ENCODE measurements at regions not wholly inside any gene's neighbourhood (a gene's known extent, or its start where the extent isn't known, plus 50 kb on each side); places are given as distances from the start of the nearest gene placed in this dataset.
A peak's percentile ranks its signal among the peaks of the same experiment; 100 is the strongest.

DNA sequence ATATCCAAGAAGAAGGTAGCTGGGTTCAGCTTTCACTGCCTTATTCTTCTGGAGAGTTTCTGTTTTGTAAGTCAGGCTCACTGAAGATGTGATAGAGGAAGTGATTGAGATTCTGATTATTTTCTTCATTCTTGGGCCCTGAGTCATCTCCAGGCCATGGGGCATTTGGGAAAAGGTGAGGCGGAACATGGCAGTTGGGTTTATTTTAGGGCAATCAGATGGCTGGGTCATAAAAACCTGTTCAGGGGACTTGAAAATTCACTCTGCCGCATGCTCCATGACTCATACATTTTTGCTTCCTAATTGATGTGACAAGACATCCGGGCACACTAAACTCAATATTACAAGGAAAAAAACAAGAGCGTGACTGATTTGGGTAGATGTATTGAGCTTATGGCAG lies 265.7 kb upstream of the KLF4 start:
- WGBS (ENCODE audit: insufficient coverage) = 83% methylated on average over 2 of the region's 4 CpGs
- DNase-seq (ENCODE audit: low read depth in 4 of 6, low spot score in 6 of 6) = no peak
- Histone ChIP-seq H3K36me3 (ENCODE audit: control insufficient read depth, insufficient read depth, low read length) (no peaks in the 10 kb centered on the region), H3K27me3 (ENCODE audit: control insufficient read depth, insufficient read depth, low read length) (no peaks in the 10 kb centered on the region), H3K27ac (ENCODE audit: low read depth, low read length) (no peak overlapping the region), H3K4me3 (ENCODE audit: low read depth, low read length) (no peak overlapping the region), H3K4me1 (ENCODE audit: control insufficient read depth, insufficient read depth, low read length) (peaks cover 5% of the 10 kb centered on the region), H3K9me3 (ENCODE audit: control insufficient read depth, insufficient read depth, low read length) (no peaks in the 10 kb centered on the region)

DNA sequence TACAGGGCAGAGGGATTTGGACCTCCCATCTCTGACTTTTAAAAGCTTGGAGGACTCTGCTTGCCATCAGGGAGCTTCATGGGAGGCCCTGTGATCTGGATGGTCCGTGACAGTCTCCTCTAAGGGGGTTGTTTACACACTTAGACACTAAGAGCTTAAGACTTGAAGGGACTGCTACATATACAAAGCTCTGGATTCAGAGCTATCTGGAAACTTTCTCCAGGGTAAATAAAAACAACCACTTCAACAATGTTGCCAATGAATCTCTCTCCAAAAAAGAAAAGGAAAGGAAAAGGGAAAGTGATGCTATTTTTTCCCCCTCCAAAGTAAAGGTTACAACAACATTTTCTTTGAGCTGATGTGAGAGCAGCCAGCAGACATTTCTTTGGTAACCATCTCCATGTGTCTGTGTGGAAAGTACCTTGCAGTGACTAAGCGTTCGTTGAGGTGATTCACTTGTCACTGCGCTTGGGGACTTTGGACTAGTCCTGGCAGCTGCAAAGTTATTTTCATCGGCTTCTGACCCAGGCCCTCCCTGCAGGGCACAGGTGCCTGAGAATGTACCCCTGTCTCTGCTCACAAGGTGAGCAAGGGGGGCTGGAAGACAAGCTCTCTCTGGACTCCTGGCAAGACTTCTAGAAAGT lies 262.1 kb upstream of the KLF4 start:
- peaks cover 11% of the 10 kb centered on the region for H3K4me1 ChIP-seq (ENCODE audit: control insufficient read depth, insufficient read depth, low read length)
- H3K9me3 ChIP-seq (ENCODE audit: control insufficient read depth, insufficient read depth, low read length) = no peaks in the 10 kb centered on the region
- H3K4me3 ChIP-seq (ENCODE audit: low read depth, low read length) = no peak overlapping the region
- no peaks in the 10 kb centered on the region for H3K27me3 ChIP-seq (ENCODE audit: control insufficient read depth, insufficient read depth, low read length)
- 74% methylated on average over 4 of the region's 5 CpGs for WGBS (ENCODE audit: insufficient coverage)
- peak overlapping the region; percentile 61 for H3K27ac ChIP-seq (ENCODE audit: low read depth, low read length)
- no peaks in the 10 kb centered on the region for H3K36me3 ChIP-seq (ENCODE audit: control insufficient read depth, insufficient read depth, low read length)
- DNase-seq (ENCODE audit: low read depth in 4 of 6, low spot score in 6 of 6) = peak in 1 of 6 donors; percentile 53

DNA sequence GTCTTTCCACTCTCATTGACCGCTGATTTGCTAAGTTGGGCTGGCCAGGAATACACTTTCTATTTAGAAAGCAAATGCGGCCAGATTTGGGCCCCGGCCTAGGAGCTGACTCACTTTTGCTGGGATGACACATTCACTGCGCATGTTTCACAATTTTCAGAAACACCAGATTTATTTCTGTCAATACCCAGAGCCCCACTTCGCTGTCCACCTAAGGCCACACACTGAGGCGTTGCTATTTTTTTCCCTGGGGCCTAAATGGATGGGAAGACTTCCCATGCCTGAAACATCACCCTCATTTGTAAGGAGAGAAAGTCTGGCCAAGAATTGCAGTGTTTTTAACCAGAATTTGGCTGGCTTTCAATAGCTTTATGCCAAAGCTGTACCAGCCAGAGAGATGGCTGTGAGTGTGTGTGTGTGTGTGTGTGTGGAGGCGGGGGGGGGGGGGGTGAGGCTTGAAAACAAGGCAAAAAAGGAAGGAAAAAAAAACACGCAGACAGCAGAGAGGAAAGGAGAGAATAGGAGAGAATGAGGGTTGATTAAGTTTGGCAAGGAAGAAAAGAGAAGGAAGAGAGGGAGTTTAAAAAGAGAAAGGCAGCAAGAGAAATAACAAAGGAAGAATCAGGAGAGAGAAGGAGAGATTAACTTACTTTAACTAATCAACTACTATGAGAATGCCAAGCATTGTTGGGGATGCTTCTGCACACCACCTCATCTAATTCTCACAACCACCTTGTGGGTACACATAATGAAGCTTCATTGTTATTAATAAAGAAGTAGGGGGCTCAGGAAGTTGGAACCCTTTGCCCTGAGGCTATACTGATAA lies 261.4 kb upstream of the KLF4 start:
- H3K9me3 ChIP-seq (ENCODE audit: control insufficient read depth, insufficient read depth, low read length) = no peaks in the 10 kb centered on the region
- no peaks in the 10 kb centered on the region for H3K27me3 ChIP-seq (ENCODE audit: control insufficient read depth, insufficient read depth, low read length)
- WGBS (ENCODE audit: insufficient coverage) = 30% methylated on average over 4 of the region's 8 CpGs
- H3K27ac ChIP-seq (ENCODE audit: low read depth, low read length) = peak overlapping the region; percentile 67
- no peaks in the 10 kb centered on the region for H3K36me3 ChIP-seq (ENCODE audit: control insufficient read depth, insufficient read depth, low read length)
- peak in 5 of 6 donors; percentile 62 to 97 (median 76) for DNase-seq (ENCODE audit: low read depth in 4 of 6, low spot score in 6 of 6)
- no peak overlapping the region for H3K4me3 ChIP-seq (ENCODE audit: low read depth, low read length)
- H3K4me1 ChIP-seq (ENCODE audit: control insufficient read depth, insufficient read depth, low read length) = peaks cover 11% of the 10 kb centered on the region

DNA sequence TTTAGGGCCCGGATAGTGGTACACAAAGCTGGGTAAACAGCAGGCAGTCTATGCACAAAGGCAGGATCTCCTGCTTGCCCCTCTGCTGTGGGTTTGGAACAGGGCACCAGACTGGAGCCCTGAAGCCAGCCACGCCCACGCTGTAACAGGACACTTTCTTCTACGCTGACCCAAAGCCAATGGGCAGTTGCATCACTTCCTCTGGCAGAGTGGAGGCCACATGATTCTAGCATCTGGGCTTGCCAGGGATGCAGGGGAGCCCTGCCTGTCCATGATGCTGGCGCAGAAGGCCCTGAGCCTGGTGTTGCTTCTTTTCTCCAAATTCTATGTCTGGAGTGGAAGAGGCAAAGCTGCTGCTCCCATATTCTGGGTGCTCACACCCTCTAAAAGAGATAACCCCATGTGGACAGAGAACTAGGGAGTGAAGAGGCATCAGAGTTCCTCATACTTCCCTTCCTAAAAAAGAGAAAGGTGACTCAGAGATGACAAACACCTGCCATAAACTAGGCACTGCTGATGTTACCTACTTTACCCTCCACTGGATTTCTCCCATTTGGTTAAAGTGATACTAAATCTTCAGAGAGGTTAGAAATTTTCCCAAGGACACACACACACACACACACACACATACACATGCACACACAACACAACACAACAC lies 260.3 kb upstream of the KLF4 start:
- Histone ChIP-seq H3K27me3 (ENCODE audit: control insufficient read depth, insufficient read depth, low read length) (no peaks in the 10 kb centered on the region), H3K27ac (ENCODE audit: low read depth, low read length) (peak overlapping the region; percentile 67), H3K36me3 (ENCODE audit: control insufficient read depth, insufficient read depth, low read length) (no peaks in the 10 kb centered on the region), H3K4me3 (ENCODE audit: low read depth, low read length) (no peak overlapping the region), H3K9me3 (ENCODE audit: control insufficient read depth, insufficient read depth, low read length) (no peaks in the 10 kb centered on the region), H3K4me1 (ENCODE audit: control insufficient read depth, insufficient read depth, low read length) (peaks cover 11% of the 10 kb centered on the region)
- peak in 1 of 6 donors; percentile 65 for DNase-seq (ENCODE audit: low read depth in 4 of 6, low spot score in 6 of 6)
- 66% methylated on average over 4 of the region's 5 CpGs for WGBS (ENCODE audit: insufficient coverage)

DNA sequence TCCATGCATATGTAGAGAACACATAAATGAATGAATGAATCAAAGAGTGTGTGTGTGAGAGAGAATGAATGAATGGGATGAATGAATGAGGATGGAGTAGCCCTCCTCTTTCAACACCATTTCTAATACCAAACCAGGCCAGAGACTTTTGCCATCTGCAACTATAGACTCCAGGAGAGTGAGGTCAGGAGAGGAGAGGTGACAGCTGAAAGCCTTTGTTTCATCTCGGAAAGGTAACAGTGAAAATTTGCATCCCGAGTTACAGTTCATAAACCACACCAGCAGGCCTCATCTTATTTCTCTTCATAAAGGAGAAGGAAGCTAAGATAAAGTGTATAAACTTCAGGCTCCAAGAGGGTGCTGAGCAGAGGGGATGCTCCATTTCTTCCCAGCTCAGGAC lies 255.3 kb upstream of the KLF4 start:
- no peak for DNase-seq (ENCODE audit: low read depth in 4 of 6, low spot score in 6 of 6)
- H3K9me3 ChIP-seq (ENCODE audit: control insufficient read depth, insufficient read depth, low read length) = no peaks in the 10 kb centered on the region
- H3K36me3 ChIP-seq (ENCODE audit: control insufficient read depth, insufficient read depth, low read length) = no peaks in the 10 kb centered on the region
- no peaks in the 10 kb centered on the region for H3K27me3 ChIP-seq (ENCODE audit: control insufficient read depth, insufficient read depth, low read length)
- H3K27ac ChIP-seq (ENCODE audit: low read depth, low read length) = no peak overlapping the region
- H3K4me3 ChIP-seq (ENCODE audit: low read depth, low read length) = no peak overlapping the region
- peaks cover 20% of the 10 kb centered on the region for H3K4me1 ChIP-seq (ENCODE audit: control insufficient read depth, insufficient read depth, low read length)
- WGBS (ENCODE audit: insufficient coverage) = no CpG with 5 or more reads among the region's 2 CpGs

DNA sequence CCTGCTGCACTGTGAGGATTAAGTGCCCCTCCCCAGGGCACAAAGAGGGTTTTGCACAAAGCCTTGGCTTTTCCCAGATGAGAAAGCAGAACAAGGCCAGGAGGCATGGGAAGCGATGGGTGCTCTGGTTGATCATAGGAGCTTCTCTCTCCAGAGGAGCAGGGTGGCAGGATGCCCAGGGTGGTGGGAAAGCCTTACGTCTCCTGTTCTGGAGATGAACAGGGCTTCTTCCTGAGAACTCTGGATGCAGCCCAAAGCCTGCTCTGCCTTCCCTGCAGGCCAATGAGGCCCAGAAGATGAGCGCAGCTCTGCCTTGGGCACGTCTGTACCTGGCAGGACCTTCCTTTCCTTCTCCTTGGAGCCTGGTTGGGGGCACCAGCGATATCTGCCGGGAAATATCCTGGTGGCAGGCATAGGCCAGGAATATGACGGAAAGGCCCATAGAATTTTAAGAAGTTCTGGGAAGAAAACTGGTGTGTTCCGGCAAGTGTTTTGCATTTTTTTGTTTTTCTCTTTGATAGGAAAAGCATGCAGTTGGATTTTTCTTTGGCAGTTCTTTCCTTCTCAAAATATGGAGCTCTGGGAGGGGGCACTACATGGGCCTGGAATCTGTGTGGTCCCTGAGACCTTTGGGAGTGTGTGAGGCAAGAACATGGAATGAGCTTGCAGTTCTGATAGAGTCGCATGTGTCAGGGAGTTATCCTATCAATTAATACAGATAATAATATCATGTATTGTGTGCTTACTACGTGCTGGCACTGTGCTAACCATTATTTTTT lies 253.2 kb upstream of the KLF4 start:
- Histone ChIP-seq H3K4me3 (ENCODE audit: low read depth, low read length) (no peak overlapping the region), H3K36me3 (ENCODE audit: control insufficient read depth, insufficient read depth, low read length) (no peaks in the 10 kb centered on the region), H3K27me3 (ENCODE audit: control insufficient read depth, insufficient read depth, low read length) (no peaks in the 10 kb centered on the region), H3K4me1 (ENCODE audit: control insufficient read depth, insufficient read depth, low read length) (peaks cover 29% of the 10 kb centered on the region), H3K27ac (ENCODE audit: low read depth, low read length) (no peak overlapping the region), H3K9me3 (ENCODE audit: control insufficient read depth, insufficient read depth, low read length) (no peaks in the 10 kb centered on the region)
- DNase-seq (ENCODE audit: low read depth in 4 of 6, low spot score in 6 of 6) = no peak
- 92% methylated on average over 8 of the region's 10 CpGs for WGBS (ENCODE audit: insufficient coverage)

DNA sequence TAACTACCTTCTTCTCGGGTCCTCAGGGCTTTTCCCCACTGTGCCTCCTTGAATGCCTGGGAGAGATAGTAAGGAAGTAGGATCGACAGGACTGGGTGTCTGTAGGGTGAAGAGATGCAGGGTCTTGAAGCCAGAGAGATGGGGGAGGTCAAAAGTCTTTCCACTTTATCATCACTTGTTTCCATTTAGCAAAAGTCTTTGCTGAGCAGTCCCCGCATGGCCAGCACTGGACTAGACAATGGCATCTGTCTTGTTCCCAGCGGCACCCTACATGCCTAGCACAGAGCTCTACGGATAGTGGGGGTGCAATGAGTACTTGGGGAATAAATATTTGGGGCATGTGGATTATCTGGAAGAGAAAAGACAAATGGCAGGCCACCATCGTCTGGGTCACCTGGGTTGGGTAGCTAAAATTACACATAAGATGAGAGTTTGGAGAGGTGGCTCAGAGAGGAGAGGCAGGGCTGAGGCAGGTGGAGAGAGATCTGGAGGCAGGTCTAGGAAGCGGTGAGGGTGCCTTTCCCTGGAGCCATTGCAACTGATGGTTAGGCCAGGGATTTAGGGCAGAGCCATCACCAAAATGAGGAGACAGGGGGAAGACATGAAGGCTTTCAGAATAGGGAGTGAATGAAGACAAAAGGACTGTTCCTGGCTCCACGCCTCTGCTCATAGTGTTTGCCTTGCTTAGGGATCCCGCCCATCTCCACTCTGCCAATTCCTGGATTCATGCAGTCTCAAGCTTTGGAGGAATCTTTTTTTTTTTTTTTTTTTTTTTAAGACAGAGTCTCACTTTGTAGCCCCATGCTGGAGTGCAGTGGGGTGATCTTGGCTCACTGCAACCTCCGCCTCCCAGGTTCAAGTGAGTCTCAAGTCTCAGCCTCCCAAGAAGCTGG lies 250.8 kb upstream of the KLF4 start:
- H3K27me3 ChIP-seq (ENCODE audit: control insufficient read depth, insufficient read depth, low read length) = no peaks in the 10 kb centered on the region
- DNase-seq (ENCODE audit: low read depth in 4 of 6, low spot score in 6 of 6) = peak in 2 of 6 donors; percentile 40 to 83
- H3K9me3 ChIP-seq (ENCODE audit: control insufficient read depth, insufficient read depth, low read length) = no peaks in the 10 kb centered on the region
- H3K36me3 ChIP-seq (ENCODE audit: control insufficient read depth, insufficient read depth, low read length) = no peaks in the 10 kb centered on the region
- peaks cover 29% of the 10 kb centered on the region for H3K4me1 ChIP-seq (ENCODE audit: control insufficient read depth, insufficient read depth, low read length)
- H3K4me3 ChIP-seq (ENCODE audit: low read depth, low read length) = no peak overlapping the region
- 73% methylated on average over 6 of the region's 10 CpGs for WGBS (ENCODE audit: insufficient coverage)
- H3K27ac ChIP-seq (ENCODE audit: low read depth, low read length) = peak overlapping the region; percentile 40

DNA sequence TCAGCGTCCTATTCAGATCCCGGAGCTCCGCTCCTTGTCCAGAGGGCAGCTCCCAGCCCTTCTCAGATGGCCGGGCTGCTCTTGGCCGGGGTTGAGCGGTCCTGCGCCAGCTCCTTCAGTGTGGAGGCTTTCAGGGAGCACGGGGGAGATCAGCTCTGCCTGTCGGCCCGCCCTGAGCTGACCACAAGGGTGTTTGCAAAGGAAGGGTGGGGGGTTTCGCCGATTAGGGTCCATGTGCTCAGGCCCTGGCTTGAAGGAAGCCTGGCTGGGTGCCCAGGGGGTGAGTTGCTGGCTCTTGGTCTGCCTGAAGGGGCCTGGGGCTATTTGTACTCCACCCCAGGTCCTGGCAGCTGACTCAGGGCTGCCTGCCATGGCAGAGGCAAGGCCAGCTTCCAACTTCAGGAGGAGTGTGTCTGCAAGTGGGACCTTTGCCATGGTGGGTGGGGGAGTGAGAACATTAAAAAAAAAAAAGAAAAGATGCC lies 250.1 kb upstream of the KLF4 start:
- H3K36me3 ChIP-seq (ENCODE audit: control insufficient read depth, insufficient read depth, low read length) = no peaks in the 10 kb centered on the region
- no peaks in the 10 kb centered on the region for H3K27me3 ChIP-seq (ENCODE audit: control insufficient read depth, insufficient read depth, low read length)
- H3K4me1 ChIP-seq (ENCODE audit: control insufficient read depth, insufficient read depth, low read length) = peaks cover 29% of the 10 kb centered on the region
- no peak overlapping the region for H3K4me3 ChIP-seq (ENCODE audit: low read depth, low read length)
- no peaks in the 10 kb centered on the region for H3K9me3 ChIP-seq (ENCODE audit: control insufficient read depth, insufficient read depth, low read length)
- peak overlapping the region; percentile 47 for H3K27ac ChIP-seq (ENCODE audit: low read depth, low read length)
- 35% methylated on average over 12 of the region's 12 CpGs for WGBS (ENCODE audit: insufficient coverage)
- peak in 4 of 6 donors; percentile 50 to 89 (median 61) for DNase-seq (ENCODE audit: low read depth in 4 of 6, low spot score in 6 of 6)
